SHP77 treated with DMSO at 0.1 percent for 48 hours (cell line): ENCODE measurements at regions not wholly inside any gene's neighbourhood (a gene's known extent, or its start where the extent isn't known, plus 50 kb on each side); places are given as distances from the start of the nearest gene placed in this dataset.
"Not testable (repeated sequence)": the region's sequence is repeated elsewhere in the genome, so short reads cannot be mapped to it uniquely, and the experiment has no call there.

Source experiments
- DNase-seq: peaks from one replicate; lab custom pipeline; 2025; lab: John Stamatoyannopoulos, UW

DNA sequence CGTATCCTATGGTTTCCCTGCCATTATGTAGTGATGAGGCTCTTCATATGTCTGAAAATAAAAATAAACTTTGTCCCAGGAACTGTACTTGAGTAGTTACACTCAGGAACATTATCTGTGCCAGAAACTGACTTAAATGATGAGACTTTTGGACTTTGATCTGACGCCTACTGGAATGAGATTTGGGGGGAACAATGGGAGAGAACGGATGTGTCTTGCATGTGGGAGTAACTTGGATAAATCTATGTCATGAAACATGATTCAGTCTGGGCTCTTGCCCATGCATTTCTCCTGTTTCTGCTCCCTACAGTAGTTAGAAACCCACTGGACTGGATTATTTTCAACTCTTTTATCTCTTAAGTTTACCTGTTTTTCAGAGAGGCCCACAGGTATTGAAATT, 2351.4 kb downstream of the PCDH7 start:
- no peak for DNase-seq

DNA sequence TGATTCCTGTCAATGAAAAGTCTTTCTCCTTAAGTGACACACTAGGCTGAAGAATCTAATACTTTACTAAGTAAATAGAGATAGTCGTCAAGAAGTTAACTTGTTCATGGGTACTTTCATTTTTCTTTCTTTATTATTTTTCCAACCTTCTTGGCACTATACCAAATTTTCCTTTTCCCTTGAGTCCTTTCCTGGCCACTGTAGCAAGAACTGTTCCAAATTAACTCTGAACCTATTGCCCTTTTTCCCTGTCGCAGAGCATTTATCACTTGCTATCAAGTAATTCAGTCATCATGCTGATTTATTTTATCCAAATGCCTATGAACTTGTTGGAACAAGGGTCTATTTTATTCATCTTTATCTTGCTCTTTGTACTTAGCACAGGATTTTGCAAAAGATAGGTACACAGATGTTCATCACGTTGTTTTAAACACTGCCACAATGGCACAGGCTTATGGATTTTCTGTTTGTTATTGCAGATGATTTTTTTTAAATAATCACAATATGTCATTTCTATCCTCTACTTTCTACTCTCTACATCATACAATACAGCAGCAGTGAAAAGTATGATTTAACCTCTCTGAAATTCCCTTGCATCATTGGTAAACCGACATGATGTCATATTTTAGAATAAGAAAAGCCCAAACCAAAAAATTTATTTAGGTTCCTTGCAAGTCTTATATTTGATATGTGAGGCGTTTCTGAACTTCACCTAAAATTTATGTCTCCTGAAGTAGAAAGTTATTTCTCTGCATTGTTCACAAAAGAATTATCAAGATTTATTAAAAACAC, 2352.3 kb downstream of the PCDH7 start:
- no peak for DNase-seq

DNA sequence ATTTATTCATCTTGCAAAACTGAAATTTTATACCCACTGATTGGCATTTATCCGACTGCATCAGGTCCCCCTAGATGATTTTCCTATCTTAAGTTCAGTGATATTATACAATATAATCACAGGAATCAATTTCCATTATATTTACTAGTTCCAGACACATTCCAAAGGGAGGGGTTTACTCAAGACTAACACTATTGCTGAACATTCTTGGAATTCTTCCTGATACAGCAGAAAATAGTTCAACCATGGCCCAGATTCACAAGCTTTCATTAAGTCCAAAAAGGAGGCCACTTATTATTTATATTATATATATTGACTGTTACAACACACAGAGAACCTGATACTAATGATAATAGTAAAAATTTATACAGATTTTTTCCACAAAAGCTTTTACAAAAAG, 2353.6 kb downstream of the PCDH7 start:
- DNase-seq, result no peak

DNA sequence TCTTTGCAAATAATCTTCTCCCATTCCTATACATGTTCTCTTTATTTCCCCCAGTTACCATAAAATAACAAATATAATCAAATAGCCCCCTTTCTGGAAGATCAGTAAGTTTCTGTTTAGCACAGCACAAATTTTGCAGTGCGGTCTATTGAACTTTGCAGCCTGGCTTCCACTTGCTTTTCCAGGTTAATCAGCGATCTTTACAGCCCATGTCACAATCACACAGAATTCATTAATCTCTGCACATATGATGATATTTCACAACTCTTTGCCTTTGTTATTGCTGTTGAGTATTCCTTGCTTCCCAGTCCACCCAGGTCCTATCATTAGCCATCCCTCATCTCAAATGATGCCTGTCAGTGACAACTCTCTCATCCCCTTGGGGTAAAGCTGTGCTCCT, 2358.0 kb downstream of the PCDH7 start:
- DNase-seq, result no peak

DNA sequence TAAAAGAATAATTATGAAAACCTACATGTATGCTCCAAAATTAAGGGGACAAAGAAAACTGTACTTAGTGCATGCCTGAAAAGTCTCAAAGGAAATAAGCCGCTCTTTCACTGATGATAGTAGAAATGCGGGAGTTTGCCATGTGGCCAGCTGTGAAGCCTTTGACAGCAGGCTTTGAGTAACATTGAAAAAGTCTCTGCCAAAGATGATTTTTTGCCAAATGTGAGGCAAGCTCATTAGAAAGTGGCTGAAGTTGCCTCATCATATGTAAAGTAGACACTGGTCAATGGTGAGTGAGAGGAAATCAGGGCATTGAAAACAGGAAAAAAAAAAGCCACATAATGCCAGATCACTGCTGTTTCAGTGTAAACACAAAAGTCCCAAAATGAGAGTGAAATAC, 2360.1 kb downstream of the PCDH7 start:
- no peak for DNase-seq

DNA sequence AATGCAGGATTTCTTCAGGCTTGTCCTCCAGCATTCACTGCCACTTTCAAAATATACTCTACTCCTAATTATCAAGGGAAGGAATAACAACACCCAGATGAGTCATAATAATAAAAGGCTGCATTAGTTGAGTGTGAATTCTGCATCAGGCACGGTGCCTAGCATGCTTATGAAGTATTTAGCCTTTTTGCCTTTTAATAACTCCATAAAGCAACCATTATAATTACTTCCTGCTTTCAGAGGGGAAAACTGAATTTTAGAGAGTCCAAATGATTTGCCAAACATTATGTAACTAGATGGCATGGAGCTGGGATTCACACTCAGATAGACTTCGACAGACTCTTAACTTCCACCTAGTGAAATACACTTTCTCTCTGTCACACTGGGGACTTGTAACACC, 2365.5 kb downstream of the PCDH7 start:
- DNase-seq, result no peak

DNA sequence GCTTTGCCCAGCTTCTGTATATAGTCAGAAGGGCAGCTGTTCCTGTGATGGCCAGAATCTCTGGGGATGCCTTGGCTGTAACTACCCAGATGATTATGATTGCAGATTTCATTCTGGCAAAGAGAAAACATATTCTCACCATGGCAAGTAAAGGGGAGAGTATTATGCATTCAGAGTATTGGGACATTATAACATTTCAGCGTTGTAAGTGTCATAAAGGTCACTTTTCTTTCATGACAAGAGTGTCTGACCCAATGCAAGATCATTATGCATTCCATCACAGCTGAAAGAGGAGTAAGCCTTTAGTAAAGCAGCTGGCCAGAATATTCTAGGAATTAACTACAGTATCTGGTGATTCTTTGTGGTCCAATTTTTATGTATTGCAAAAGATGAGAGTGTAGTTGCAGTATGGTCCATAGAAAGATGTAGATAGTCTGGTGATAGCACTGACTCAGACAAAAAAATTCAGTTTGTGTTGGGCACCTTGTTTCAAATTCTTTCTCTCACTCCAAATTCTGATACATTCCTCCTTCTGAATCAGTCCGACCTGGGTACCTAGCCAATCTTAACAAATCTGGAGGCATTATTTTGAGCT, 2366.3 kb downstream of the PCDH7 start:
- DNase-seq, result no peak

DNA sequence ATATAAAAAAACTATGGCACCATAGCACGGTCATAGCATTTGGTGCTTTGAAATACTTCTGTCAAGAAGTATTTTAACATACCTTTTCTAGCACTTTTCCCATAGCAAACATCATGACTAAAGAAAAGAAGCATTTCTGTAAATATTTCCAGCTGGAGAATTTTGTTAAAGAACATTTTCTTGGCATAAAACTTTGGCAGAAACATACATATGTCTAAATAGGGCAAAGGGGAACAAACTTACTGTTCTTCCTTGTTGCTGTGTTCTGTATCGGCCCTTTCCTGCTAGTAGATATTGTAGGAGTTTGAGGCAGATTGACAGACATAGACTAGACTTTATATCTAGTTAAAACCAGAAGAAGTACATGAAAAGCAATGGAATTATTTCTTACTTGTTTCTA, 2368.5 kb downstream of the PCDH7 start:
- DNase-seq, result no peak

DNA sequence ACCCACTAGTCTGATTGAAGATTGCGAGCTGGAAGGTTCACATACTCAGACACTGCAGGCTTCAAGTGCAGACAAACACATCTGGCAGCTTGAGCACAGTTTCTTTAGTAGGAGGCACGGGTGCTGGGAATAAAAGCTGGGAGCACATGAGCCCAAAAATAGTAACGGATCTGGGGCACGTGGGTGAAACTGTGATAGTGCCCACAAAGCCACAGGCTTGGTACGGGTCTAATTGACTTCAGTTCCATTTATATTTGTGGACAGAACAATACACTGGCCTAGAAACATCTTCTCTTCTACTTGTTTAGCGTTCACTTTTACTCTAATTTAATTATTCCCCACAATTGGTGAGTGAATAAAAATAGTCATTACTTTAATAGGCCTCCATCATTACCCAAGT, 2370.7 kb downstream of the PCDH7 start:
- DNase-seq, result no peak

DNA sequence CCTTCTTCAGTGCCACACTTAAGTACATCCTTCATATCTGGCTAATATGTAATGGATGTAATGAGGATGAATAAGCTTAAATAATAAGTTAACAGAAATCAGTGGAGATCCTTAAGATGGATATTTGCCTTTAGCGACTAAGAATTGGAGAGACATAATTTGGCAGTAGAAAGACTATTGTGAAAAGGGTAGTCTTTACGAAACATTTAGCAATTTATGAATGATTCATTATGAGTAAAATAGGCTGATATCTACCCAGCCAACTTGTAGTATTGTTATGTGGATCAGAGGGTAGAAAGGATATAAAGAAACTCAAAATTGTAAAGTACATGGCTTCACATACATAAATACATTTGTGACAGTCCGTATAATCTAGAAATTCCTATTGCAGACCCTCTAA, 2371.8 kb downstream of the PCDH7 start:
- DNase-seq, result no peak

DNA sequence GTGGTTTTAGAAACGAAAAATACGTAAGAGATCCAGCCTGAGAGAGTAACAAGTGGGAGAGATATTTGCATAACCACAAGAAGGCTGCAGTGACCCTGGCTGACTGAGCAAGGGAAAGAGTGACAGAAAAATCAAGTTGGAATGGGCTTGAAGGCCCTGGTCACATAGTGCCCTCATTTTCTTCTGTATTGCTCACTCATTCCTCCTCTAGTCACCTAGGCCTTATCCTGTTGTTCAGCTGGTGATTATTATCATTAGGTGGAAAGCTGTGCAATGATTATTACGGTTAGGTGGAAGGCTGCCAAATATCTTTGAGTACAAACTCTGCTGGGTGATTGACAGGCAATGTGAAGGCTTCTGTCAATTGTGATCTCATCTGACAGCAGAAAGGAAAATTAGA, 2384.1 kb downstream of the PCDH7 start:
- no peak for DNase-seq

DNA sequence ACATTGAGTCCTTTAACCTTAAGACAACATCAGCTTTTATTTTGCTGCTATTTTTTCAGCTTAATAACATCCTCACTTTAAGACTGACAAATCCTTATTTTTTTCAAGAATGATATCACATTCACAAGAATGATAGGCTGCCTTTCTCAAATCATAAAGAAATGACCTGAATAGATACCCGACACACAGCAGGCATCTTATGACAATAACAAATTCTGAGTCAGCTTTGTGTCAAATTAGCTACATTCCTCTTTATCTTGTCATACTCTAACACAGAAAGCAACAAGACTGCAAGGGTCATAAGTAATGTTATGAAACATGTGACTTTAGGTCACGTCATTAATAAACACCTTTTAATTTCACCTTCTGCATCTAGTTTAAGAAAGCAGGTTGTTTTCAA, 2387.6 kb downstream of the PCDH7 start:
- DNase-seq, result no peak

DNA sequence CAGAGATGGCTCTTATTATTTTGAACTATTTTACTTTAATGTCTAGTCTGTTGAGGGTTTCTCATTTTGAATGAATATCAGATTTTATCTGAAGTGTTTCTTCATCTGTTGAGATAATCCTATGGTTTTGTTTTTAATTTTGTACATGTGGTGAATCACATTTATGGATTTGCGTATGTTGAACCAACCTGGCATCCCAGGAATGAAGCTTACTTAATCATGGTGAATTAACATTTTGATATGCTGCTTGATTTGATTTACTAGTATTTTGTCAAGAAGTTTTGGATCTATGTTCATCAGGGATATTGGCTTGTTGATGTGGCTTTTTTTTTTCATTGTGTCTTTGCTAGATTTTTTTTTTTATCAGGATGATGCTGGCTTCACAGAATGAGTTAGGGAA, 2390.9 kb downstream of the PCDH7 start:
- no peak for DNase-seq

DNA sequence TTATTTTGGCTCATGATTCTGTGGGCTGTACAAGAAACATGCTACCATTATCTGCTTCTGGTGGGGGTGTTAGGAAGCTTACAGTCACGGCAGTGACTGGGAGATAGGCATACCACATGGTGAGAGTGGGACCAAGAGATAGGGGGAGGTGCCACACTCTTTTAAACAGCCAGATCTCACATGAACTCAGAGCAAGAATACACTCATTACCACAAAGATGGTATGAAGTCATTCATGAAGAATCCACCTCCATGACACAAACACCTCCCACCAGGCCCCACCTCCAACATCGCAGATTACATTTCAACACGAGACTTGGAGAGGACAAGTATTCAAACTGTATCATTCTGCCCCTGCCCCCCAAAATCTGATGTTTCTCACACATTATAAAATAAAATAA, 2396.7 kb downstream of the PCDH7 start:
- no peak for DNase-seq

DNA sequence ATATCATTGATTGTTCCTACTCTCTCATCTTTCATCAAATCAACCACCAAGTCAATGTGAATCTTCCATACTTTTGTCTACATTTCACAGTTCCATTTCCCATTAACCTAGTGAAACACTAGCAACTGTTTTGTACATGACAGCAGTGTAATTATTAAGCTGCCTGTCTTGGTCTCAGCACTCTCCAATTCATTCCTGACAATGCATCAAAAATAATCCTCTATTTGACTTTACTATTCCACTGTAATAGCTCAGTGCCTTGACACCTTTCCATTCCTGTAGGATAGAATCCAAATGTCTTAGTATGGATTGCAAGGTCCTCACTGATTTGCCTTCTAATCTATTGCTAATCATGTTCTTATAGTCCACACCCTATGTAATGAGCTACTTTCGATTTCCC, 2405.8 kb downstream of the PCDH7 start:
- no peak for DNase-seq

DNA sequence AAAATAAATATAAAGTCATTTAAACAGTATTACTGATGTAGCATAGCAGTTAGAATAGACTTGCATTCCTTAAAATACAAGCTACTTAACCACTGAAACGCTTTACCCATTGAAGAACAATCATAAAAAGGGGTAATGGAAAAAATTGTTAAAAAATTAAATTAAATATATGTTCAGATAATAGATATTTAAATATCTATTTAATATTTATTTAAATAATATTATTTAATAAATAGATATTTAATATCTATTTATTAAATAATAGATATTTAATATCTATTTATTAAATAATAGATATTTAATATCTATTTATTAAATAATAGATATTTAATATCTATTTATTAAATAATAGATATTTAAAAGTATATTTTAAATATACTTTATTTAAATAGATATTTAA, 2410.5 kb downstream of the PCDH7 start:
- not testable (repeated sequence) for DNase-seq

DNA sequence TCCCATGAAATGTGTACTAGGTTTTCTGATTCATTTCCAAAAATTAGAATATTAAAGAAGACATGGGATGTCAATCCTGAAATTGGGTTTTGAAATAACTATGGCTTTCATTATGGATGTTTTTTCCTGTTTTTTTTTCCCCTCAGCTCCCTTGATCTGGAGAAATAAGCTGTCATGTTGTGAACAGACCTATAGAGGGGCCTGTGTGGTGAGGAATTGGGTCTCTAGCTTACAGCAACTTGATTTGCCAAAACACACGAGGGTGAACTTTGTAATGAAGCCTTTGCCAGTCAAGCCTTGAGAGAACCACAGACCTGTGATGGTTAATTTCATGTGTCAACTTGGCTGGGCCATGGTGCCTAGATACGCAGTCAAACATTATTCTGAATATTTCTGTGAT, 2413.6 kb downstream of the PCDH7 start:
- no peak for DNase-seq

DNA sequence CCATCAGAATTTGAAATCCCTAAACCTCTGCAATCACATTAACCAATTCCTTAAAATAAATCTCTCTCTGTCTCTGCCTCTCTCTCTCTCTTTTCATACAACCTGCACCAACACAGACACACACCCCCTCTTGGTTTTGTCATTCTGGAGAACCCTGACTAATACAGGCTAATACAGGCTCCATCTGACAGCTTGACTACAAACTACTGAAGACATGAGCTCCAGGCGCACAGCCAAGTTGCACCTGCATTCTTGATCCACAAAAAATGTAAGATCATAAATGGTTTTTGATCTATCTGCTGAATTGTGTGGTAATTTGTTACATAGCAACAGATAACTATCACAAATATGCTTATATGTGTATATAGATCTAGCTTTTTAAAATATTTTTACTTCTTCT, 2414.2 kb downstream of the PCDH7 start:
- DNase-seq, result no peak

DNA sequence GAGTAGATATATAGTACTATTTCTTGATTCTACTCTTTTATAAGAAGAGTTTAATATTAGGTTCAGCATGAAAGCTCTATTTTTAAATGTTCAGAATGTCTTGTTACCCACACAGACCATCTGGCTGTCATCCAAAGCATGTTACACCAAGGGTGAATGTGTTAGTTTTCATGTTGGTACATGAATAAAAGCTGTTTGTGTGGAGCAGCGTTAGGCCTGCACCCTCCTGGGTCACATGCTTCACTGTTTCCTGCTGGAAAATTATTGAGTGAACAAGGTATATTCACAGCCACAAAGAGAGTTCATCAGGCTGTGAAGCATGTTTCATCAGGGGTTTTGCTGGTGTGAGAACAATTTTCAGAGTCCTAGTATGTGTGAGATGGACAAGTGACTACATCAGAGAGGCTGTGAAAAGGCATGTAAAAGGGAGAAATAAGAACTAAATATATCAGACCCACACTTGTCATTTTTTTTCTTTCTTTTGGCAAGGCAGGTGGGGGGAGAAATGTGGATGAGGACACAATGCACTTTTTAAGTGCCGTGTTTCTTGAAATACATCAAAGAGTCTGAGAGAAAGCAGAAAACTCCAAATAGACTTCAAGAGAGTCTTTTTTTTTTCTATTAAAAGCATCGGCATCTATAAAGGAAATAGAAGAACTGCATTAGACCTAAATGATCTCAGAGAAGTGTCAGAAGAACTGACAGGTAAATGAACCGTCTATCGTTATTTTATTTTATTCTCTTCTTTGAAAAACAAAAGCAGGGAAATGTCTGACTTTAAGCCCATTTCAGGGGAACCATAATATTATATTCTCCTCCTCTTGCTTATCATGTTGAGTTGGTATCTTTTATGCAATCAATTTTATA, 2429.7 kb downstream of the PCDH7 start:
- DNase-seq, result no peak

DNA sequence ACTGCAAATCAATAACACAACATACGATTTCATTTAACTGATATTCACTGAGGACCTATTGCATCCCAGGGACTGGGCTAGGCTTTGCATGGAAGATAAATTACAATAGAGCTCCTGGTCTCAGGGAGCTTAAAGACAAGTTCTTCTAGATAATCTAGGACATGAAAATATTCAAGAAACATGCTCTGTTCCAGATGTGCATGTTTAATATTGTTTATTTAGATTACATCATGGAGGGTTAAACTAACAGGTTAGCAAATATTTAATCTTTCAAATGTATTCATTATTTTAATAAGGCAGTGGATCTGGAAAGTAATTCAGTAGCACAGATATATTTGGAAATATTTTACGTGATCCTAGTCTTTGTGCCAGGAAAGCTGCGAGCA, 2430.3 kb downstream of the PCDH7 start:
- no peak for DNase-seq

DNA sequence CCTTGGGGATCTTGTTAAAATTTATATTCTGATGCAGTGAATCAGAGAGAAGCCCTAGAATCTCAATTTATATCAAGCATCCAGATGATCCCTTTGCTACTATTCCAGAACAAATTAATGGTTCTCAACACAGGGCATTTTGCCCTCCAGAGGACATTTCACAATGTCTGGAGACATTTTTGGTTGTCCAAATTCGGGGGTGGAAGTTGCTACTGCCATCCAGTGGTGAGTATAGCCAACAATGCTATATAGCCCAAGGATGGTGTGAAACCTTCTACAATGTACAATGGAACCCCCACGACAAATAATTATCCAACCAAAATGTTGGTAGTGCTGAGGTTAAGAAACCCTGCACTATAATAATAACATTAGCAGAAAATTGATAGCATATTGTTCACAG, 2440.0 kb downstream of the PCDH7 start:
- no peak for DNase-seq

DNA sequence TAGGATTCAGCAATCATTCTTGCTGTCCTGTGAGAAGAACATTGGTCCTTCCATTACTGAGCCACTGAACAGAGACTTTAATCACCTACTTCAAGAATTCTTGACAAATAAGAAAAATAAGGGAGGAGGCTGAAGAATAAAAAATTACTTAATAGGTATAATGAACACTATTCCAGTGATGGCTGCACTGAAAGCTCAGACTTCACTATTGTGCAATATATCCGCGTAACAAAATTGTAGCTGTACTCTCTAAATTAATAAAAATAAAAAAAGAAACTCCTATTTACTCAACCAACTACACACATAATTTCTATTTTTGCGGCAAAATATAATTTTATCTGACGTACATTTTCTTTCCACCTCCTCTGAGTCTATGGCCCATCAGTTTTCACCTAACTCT, 2441.0 kb downstream of the PCDH7 start:
- DNase-seq, result no peak

DNA sequence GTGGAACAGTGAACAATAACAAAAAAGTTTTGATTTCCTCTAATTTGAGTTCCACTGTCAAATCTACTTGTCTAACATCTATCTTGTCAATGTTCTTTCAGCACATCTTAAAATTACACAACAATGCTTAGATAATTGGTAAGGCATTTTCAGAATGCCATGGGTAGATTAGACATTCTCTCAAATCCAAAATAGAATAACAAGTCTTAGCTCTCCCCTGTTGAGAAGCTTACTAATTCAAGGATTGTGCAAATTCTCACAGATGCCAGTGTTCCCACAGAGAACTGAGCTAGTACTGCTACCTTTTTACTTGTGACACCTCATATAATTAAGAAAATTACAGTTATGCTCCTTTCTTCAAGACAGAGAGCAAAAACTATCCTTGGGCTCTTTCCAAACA, 2442.0 kb downstream of the PCDH7 start:
- no peak for DNase-seq
